HCT116 (cell line): ENCODE measurements at regions not wholly inside any gene's neighbourhood (a gene's known extent, or its start where the extent isn't known, plus 50 kb on each side); places are given as distances from the start of the nearest gene placed in this dataset.

ENCODE experiments used
- ATAC-seq: fragments of 200-7000 bp; cut with Tn5 transposase; 2 replicates; pipeline ENCODE4 v1.9.1; 2020; ENCODE audit warnings: mild to moderate bottlenecking, moderate library complexity
- BruUV-seq: library from RNA; stranded (reverse); fragments of 400-500 nt; replicated peaks from 2 replicates; lab custom pipeline; 2021; lab: Mats Ljungman, UMichigan
- CTCF ChIA-PET: fragments of 300-600 bp; sonication (Branson Sonifier 250); formaldehyde crosslinking; loops from one replicate; lab custom pipeline; 2021; ENCODE audit warnings: antibody characterized with exemption; lab: Charles Lee
- POLR2A ChIA-PET: fragments of 300-600, 350-600 bp; sonication (Branson Sonifier 250); formaldehyde crosslinking; loops from one replicate; lab custom pipeline; 2021; ENCODE audit warnings: antibody characterized with exemption; lab: Charles Lee
- RAD21 ChIA-PET, 2 experiments: fragments of 300-600 bp; sonication (Branson Sonifier 250); formaldehyde crosslinking; loops; one replicate each; lab custom pipeline; 2023; ENCODE audit warnings: low total read pairs in 2 of 2; ENCODE audit not compliant: uncharacterized antibody in 2 of 2, unreplicated experiment in 2 of 2, low non-redundant PET in 1 of 2; lab: Charles Lee
- DNase-seq: peaks from one replicate; pipeline ENCODE4 v3.0.0-alpha.2; 2010; ENCODE audit warnings: low read depth, low spot score
- H2AFZ ChIP-seq: fragments of 200-600 bp; shearing (Covaris generic), sonication (generic); 2 replicates; pipeline ENCODE4 v1.6.1; 2017; ENCODE audit warnings: low read depth, mixed run types, mixed read lengths, antibody characterized with exemption, low read length; ENCODE audit not compliant: poor library complexity, severe bottlenecking
- H3K27ac ChIP-seq: 2 replicates; pipeline ENCODE4 v1.5.1; 2012; ENCODE audit warnings: low read depth, low read length
- H3K27me3 ChIP-seq: fragments of 200-600 bp; sonication (generic); 2 replicates; pipeline ENCODE4 v1.6.1; 2016; ENCODE audit warnings: mixed run types, low read length, mixed read lengths; ENCODE audit not compliant: insufficient read depth
- H3K36me3 ChIP-seq, 2 experiments: fragments of 200-500 bp in 1 of 2; fragments of 200-600 bp in 1 of 2; sonication (Bioruptor generic) in 1 of 2; sonication (generic) in 1 of 2; 2 replicates each; pipeline versions ENCODE4 v1.5.1 to v1.6.1; 2014 to 2016; ENCODE audit warnings: low read length in 2 of 2, inconsistent platforms in 1 of 2, mixed read lengths in 1 of 2, mixed run types in 1 of 2; ENCODE audit not compliant: insufficient read depth in 2 of 2, control insufficient read depth in 1 of 2
- H3K4me1 ChIP-seq, 2 experiments: fragments of 200-600 bp in 1 of 2; sonication (generic) in 1 of 2; 2 replicates each; pipeline versions ENCODE4 v1.5.1 to v1.6.1; 2012 to 2017; ENCODE audit warnings: low read length in 2 of 2, inconsistent platforms in 1 of 2, mild to moderate bottlenecking in 1 of 2, mixed read lengths in 1 of 2, mixed run types in 1 of 2, moderate library complexity in 1 of 2; ENCODE audit not compliant: insufficient read depth in 2 of 2, control insufficient read depth in 1 of 2
- H3K4me2 ChIP-seq: fragments of 200-600 bp; sonication (generic); 2 replicates; pipeline ENCODE4 v1.6.1; 2017; ENCODE audit warnings: mixed run types, low read length, mixed read lengths
- H3K4me3 ChIP-seq, 2 experiments: fragments of 200-600 bp in 1 of 2; sonication (generic) in 1 of 2; replicated peaks in 1 of 2; 2 replicates each; pipeline ENCODE4 v1.5.1; 2011 to 2016; ENCODE audit warnings: low read length in 2 of 2, control low read depth in 1 of 2, low read depth in 1 of 2, mild to moderate bottlenecking in 1 of 2, mixed read lengths in 1 of 2, mixed run types in 1 of 2
- H3K79me2 ChIP-seq: fragments of 200-600 bp; sonication (generic); 2 replicates; pipeline ENCODE4 v1.6.1; 2017; ENCODE audit warnings: mild to moderate bottlenecking, mixed run types, low read length, moderate library complexity, mixed read lengths; ENCODE audit not compliant: insufficient read depth
- H3K9ac ChIP-seq: fragments of 200-600 bp; sonication (generic); 2 replicates; pipeline ENCODE4 v1.6.1; 2016; ENCODE audit warnings: low read length, mixed read lengths
- H3K9me2 ChIP-seq: fragments of 200-600 bp; sonication (generic), shearing (Covaris generic); 2 replicates; pipeline ENCODE4 v1.6.1; 2017; ENCODE audit warnings: mixed run types, mild to moderate bottlenecking, moderate library complexity; ENCODE audit not compliant: insufficient read depth
- H3K9me3 ChIP-seq, 2 experiments: fragments of 200-500 bp in 1 of 2; fragments of 200-600 bp in 1 of 2; sonication (Bioruptor generic) in 1 of 2; sonication (generic) in 1 of 2; 2 replicates each; pipeline ENCODE4 v1.6.1; 2014 to 2017; ENCODE audit warnings: low read length in 2 of 2, mixed read lengths in 2 of 2, inconsistent platforms in 1 of 2, low read depth in 1 of 2, mild to moderate bottlenecking in 1 of 2, mixed run types in 1 of 2, moderate library complexity in 1 of 2; ENCODE audit not compliant: control insufficient read depth in 1 of 2, insufficient read depth in 1 of 2
- H4K20me1 ChIP-seq: fragments of 200-600 bp; sonication (generic), shearing (Covaris generic); 2 replicates; pipeline ENCODE4 v1.6.1; 2017; ENCODE audit warnings: mixed run types, mild to moderate bottlenecking, moderate library complexity; ENCODE audit not compliant: insufficient read depth
- CBX3 ChIP-seq: IDR thresholded peaks from 2 replicates; pipeline ENCODE4 v1.6.1; 2012; ENCODE audit warnings: low read depth
- CEBPB ChIP-seq: IDR thresholded peaks from 2 replicates; pipeline ENCODE4 v1.6.1; 2012; ENCODE audit warnings: low read depth
- EGR1 ChIP-seq: IDR thresholded peaks from 2 replicates; pipeline ENCODE4 v1.6.1; 2012; ENCODE audit warnings: low read depth
- EZH2 ChIP-seq: fragments of 200-600 bp; sonication (generic); IDR thresholded peaks from 2 replicates; pipeline ENCODE4 v1.6.1; 2017; ENCODE audit warnings: antibody characterized with exemption, mixed run types
- JUND ChIP-seq: IDR thresholded peaks from 2 replicates; pipeline ENCODE4 v1.6.1; 2012
- POLR2A ChIP-seq: IDR thresholded peaks from 2 replicates; pipeline ENCODE4 v1.7.0; 2011; ENCODE audit warnings: borderline replicate concordance; ENCODE audit not compliant: insufficient read depth, insufficient read length; ENCODE audit errors: extremely low read depth
- RAD21 ChIP-seq: IDR thresholded peaks from 2 replicates; pipeline ENCODE4 v1.6.1; 2012; ENCODE audit warnings: low read depth, mild to moderate bottlenecking
- SIN3A ChIP-seq: IDR thresholded peaks from 2 replicates; pipeline ENCODE4 v1.6.1; 2012; ENCODE audit warnings: low read depth
- SP1 ChIP-seq: IDR thresholded peaks from 2 replicates; pipeline ENCODE4 v1.6.1; 2012; ENCODE audit warnings: low read depth
- SRF ChIP-seq: IDR thresholded peaks from 2 replicates; pipeline ENCODE4 v1.6.1; 2012; ENCODE audit warnings: low read depth
- TCF7L2 ChIP-seq: IDR thresholded peaks from 2 replicates; pipeline ENCODE4 v1.7.0; 2011; ENCODE audit warnings: borderline replicate concordance, inconsistent platforms; ENCODE audit not compliant: insufficient read depth, insufficient read length; ENCODE audit errors: extremely low read depth
- ZFX ChIP-seq: fragments of 450-650 bp; IDR thresholded peaks from 2 replicates; pipeline ENCODE4 v1.6.1; 2017
- ZNF274 ChIP-seq: fragments of 200-500 bp; sonication (Bioruptor generic); IDR thresholded peaks from 2 replicates; pipeline ENCODE4 v1.6.1; 2014; ENCODE audit warnings: mild to moderate bottlenecking, low read depth, low read length, inconsistent platforms
- intact Hi-C: fragments of 100-400 bp; cut with micrococcal nuclease; formaldehyde crosslinking; loops from 2 replicates; pipeline ENCODE4 v1.10.0; 2022
- TF ChIP-seq, protein P1 (sequence below), 3 experiments: fragments of 200-600 bp in 1 of 3; sonication (generic) in 1 of 3; IDR thresholded peaks in 2 of 3; conservative IDR thresholded peaks in 1 of 3; 2 replicates each; pipeline ENCODE4 v1.5.1; 2012 to 2017; ENCODE audit warnings: low read depth in 2 of 3, low read length in 2 of 3, antibody characterized with exemption in 1 of 3, borderline replicate concordance in 1 of 3, control low read depth in 1 of 3, mild to moderate bottlenecking in 1 of 3, mixed read lengths in 1 of 3, mixed run types in 1 of 3, moderate library complexity in 1 of 3; ENCODE audit not compliant: insufficient read depth in 1 of 3
- TF ChIP-seq, protein P2 (sequence below): IDR thresholded peaks from 2 replicates; pipeline ENCODE4 v1.6.1; 2012; ENCODE audit warnings: low read depth
- TF ChIP-seq, protein P3 (sequence below): IDR thresholded peaks from 2 replicates; pipeline ENCODE4 v1.6.1; 2011; ENCODE audit warnings: mild to moderate bottlenecking, low read length, moderate library complexity; ENCODE audit not compliant: insufficient replicate concordance; ENCODE audit errors: extremely low read depth

DNA sequence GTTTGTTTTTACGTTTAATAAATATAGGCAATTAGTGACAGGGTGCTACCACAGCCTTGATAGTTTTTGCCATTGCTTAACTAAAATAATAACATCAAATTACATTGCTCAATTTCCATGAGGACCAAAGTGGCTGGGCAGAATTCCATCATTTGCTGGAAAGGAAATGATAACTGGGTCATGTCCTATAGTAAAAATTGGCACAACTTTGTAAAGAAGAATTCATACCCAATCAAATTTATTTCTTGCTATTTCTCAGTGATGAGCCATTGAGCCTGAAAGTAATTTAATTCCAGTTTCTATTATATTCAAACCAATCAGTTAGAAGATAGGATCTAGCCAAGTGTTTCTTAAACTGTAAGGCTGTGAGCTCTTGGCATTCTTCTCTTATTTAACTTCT, 102.2 kb upstream of the CTTNBP2 start:
- H3K27me3 ChIP-seq, result no peaks in the 10 kb centered on the region

More for the DNA sequence above, 102.2 kb upstream of the CTTNBP2 start:
- H3K9me3 ChIP-seq, result no peaks in the 10 kb centered on the region
- ChIA-PET POLR2A (no interaction called here), CTCF (no interaction called here), RAD21 (no interaction called here)
- TF ChIP-seq JUND, result no peak
- TF ChIP-seq CEBPB, result no peak
- TF ChIP-seq SP1, result no peak
- no peak for TF ChIP-seq TCF7L2
- TF ChIP-seq, protein P1, sequence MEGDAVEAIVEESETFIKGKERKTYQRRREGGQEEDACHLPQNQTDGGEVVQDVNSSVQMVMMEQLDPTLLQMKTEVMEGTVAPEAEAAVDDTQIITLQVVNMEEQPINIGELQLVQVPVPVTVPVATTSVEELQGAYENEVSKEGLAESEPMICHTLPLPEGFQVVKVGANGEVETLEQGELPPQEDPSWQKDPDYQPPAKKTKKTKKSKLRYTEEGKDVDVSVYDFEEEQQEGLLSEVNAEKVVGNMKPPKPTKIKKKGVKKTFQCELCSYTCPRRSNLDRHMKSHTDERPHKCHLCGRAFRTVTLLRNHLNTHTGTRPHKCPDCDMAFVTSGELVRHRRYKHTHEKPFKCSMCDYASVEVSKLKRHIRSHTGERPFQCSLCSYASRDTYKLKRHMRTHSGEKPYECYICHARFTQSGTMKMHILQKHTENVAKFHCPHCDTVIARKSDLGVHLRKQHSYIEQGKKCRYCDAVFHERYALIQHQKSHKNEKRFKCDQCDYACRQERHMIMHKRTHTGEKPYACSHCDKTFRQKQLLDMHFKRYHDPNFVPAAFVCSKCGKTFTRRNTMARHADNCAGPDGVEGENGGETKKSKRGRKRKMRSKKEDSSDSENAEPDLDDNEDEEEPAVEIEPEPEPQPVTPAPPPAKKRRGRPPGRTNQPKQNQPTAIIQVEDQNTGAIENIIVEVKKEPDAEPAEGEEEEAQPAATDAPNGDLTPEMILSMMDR (IDR thresholded peaks at IDR 0.05 in 2 of 3, conservative IDR thresholded peaks at IDR 0.05 in 1 of 3; ENCODE audit: borderline replicate concordance in 1 of 3, insufficient read depth in 1 of 3, low read depth in 2 of 3, low read length in 2 of 3), result no peak
- no peak for TF ChIP-seq POLR2A
- no peak for TF ChIP-seq SRF
- TF ChIP-seq ZFX, result no peak
- no peak for TF ChIP-seq SIN3A
- no peak for TF ChIP-seq RAD21
- no peak for TF ChIP-seq EZH2
- TF ChIP-seq, protein P2, sequence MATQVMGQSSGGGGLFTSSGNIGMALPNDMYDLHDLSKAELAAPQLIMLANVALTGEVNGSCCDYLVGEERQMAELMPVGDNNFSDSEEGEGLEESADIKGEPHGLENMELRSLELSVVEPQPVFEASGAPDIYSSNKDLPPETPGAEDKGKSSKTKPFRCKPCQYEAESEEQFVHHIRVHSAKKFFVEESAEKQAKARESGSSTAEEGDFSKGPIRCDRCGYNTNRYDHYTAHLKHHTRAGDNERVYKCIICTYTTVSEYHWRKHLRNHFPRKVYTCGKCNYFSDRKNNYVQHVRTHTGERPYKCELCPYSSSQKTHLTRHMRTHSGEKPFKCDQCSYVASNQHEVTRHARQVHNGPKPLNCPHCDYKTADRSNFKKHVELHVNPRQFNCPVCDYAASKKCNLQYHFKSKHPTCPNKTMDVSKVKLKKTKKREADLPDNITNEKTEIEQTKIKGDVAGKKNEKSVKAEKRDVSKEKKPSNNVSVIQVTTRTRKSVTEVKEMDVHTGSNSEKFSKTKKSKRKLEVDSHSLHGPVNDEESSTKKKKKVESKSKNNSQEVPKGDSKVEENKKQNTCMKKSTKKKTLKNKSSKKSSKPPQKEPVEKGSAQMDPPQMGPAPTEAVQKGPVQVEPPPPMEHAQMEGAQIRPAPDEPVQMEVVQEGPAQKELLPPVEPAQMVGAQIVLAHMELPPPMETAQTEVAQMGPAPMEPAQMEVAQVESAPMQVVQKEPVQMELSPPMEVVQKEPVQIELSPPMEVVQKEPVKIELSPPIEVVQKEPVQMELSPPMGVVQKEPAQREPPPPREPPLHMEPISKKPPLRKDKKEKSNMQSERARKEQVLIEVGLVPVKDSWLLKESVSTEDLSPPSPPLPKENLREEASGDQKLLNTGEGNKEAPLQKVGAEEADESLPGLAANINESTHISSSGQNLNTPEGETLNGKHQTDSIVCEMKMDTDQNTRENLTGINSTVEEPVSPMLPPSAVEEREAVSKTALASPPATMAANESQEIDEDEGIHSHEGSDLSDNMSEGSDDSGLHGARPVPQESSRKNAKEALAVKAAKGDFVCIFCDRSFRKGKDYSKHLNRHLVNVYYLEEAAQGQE, result no peak
- no peak for TF ChIP-seq EGR1
- TF ChIP-seq ZNF274, result no peak
- TF ChIP-seq, protein P3, sequence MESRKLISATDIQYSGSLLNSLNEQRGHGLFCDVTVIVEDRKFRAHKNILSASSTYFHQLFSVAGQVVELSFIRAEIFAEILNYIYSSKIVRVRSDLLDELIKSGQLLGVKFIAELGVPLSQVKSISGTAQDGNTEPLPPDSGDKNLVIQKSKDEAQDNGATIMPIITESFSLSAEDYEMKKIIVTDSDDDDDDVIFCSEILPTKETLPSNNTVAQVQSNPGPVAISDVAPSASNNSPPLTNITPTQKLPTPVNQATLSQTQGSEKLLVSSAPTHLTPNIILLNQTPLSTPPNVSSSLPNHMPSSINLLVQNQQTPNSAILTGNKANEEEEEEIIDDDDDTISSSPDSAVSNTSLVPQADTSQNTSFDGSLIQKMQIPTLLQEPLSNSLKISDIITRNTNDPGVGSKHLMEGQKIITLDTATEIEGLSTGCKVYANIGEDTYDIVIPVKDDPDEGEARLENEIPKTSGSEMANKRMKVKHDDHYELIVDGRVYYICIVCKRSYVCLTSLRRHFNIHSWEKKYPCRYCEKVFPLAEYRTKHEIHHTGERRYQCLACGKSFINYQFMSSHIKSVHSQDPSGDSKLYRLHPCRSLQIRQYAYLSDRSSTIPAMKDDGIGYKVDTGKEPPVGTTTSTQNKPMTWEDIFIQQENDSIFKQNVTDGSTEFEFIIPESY, result no peak
- TF ChIP-seq CBX3, result no peak
- BruUV-seq, result no TSS peak
- H3K36me3 ChIP-seq, result no peaks in the 10 kb centered on the region
- no peaks in the 10 kb centered on the region for H3K9me2 ChIP-seq
- no peak overlapping the region for H3K4me2 ChIP-seq
- H3K4me3 ChIP-seq, result no peak overlapping the region
- no peak overlapping the region for H3K27ac ChIP-seq
- DNase-seq, result no peak
- no peak overlapping the region for H3K9ac ChIP-seq
- ATAC-seq, result no peak
- no peaks in the 10 kb centered on the region for H4K20me1 ChIP-seq
- no peaks in the 10 kb centered on the region for H3K79me2 ChIP-seq
- H2AFZ ChIP-seq, result no peak overlapping the region
- intact Hi-C loops, result no loop called here
- no peaks in the 10 kb centered on the region for H3K4me1 ChIP-seq
